Omental fat pad (tissue), 3 donors: ENCODE measurements at regions not wholly inside any gene's neighbourhood (a gene's known extent, or its start where the extent isn't known, plus 50 kb on each side); places are given as distances from the start of the nearest gene placed in this dataset.

Experiments used
- ATAC-seq: fragments of 150-250 bp; one replicate; pipeline ENCODE4 v1.9.1; 2016; ENCODE audit warnings: mild to moderate bottlenecking, moderate library complexity; ENCODE audit not compliant: low FRiP score
- DNase-seq: peaks from one replicate; pipeline ENCODE4 v3.0.0-alpha.2; 2019; ENCODE audit warnings: low spot score
- CTCF ChIP-seq, 3 donors: fragments of 450-650 bp; IDR thresholded peaks; one replicate each; pipeline ENCODE4 v1.5.1; 2016 to 2017; ENCODE audit warnings: antibody characterized with exemption in 3 of 3, mild to moderate bottlenecking in 3 of 3, moderate library complexity in 2 of 3

- DNase-seq (no peak), ATAC-seq (no peak)
- no peak for TF ChIP-seq CTCF (IDR thresholded peaks at IDR 0.05)
Observed at GRCh38 chr6:155779456-155779855, 323.8 kb upstream of the NOX3 start.

- no peak for TF ChIP-seq CTCF (IDR thresholded peaks at IDR 0.05)
- ATAC-seq (no peak), DNase-seq (no peak)
Observed at GRCh38 chr6:155778336-155778735, 322.7 kb upstream of the NOX3 start.

GRCh38 chr6:155771822-155772221 lies 316.2 kb upstream of the NOX3 start:
- TF ChIP-seq CTCF (IDR thresholded peaks at IDR 0.05), result no peak
- no peak for DNase-seq
- no peak for ATAC-seq

- DNase-seq, result no peak
- TF ChIP-seq CTCF (IDR thresholded peaks at IDR 0.05), result no peak
- ATAC-seq, result no peak
Observed at GRCh38 chr6:155770856-155771255, 315.2 kb upstream of the NOX3 start.

GRCh38 chr6:155770313-155770712 lies 314.7 kb upstream of the NOX3 start:
- DNase-seq, result no peak
- TF ChIP-seq CTCF (IDR thresholded peaks at IDR 0.05), result no peak
- ATAC-seq, result no peak

GRCh38 chr6:155765275-155766194 lies 309.9 kb upstream of the NOX3 start:
- ATAC-seq, result no peak
- no peak for DNase-seq
- no peak for TF ChIP-seq CTCF (IDR thresholded peaks at IDR 0.05)

- no peak for DNase-seq
- TF ChIP-seq CTCF (IDR thresholded peaks at IDR 0.05), result no peak
Observed at GRCh38 chr6:155762649-155763048, 307.0 kb upstream of the NOX3 start.

More at GRCh38 chr6:155762649-155763048, 307.0 kb upstream of the NOX3 start:
- ATAC-seq, result no peak
